IMR-90 (cell line): ENCODE measurements at regions not wholly inside any gene's neighbourhood (a gene's known extent, or its start where the extent isn't known, plus 50 kb on each side); places are given as distances from the start of the nearest gene placed in this dataset.

Source experiments
- BHLHE40 ChIP-seq: fragments of 150-350 bp; IDR thresholded peaks from 2 replicates; pipeline ENCODE4 v1.6.1; 2016; ENCODE audit warnings: mild to moderate bottlenecking, low read depth, low read length
- CTCF ChIP-seq: conservative IDR thresholded peaks from 2 replicates; pipeline ENCODE4 v1.5.1; 2012; ENCODE audit warnings: mild to moderate bottlenecking, low read depth, low read length, improper control_type of control experiment
- ELK1 ChIP-seq: fragments of 150-350 bp; IDR thresholded peaks from 2 replicates; pipeline ENCODE4 v1.6.1; 2016; ENCODE audit warnings: low read depth, mild to moderate bottlenecking, low read length, moderate library complexity, borderline replicate concordance
- FOS ChIP-seq: fragments of 150-350 bp; IDR thresholded peaks from 2 replicates; pipeline ENCODE4 v1.6.1; 2016; ENCODE audit warnings: low read depth, low read length
- MAFK ChIP-seq: IDR thresholded peaks from 2 replicates; pipeline ENCODE4 v1.6.1; 2012; ENCODE audit warnings: low read depth, low read length, improper control_type of control experiment
- MXI1 ChIP-seq: IDR thresholded peaks from 2 replicates; pipeline ENCODE4 v1.6.1; 2012; ENCODE audit warnings: low read depth, mild to moderate bottlenecking, low read length, moderate library complexity, borderline replicate concordance
- POLR2A ChIP-seq: IDR thresholded peaks from 2 replicates; pipeline ENCODE4 v1.6.1; 2012; ENCODE audit warnings: mild to moderate bottlenecking, low read depth, low read length
- RAD21 ChIP-seq: IDR thresholded peaks from 2 replicates; pipeline ENCODE4 v1.6.1; 2012; ENCODE audit warnings: low read length, improper control_type of control experiment
- RCOR1 ChIP-seq: IDR thresholded peaks from 2 replicates; pipeline ENCODE4 v1.6.1; 2012; ENCODE audit warnings: mild to moderate bottlenecking, low read length, improper control_type of control experiment; ENCODE audit not compliant: insufficient replicate concordance
- RFX5 ChIP-seq: IDR thresholded peaks from 2 replicates; pipeline ENCODE4 v1.8.0; 2012; ENCODE audit warnings: low read depth, mild to moderate bottlenecking, low read length, moderate library complexity
- SMC3 ChIP-seq: fragments of 150-350 bp; IDR thresholded peaks from 2 replicates; pipeline ENCODE4 v1.6.1; 2016; ENCODE audit warnings: low read depth, mild to moderate bottlenecking, antibody characterized with exemption, low read length, moderate library complexity
- USF2 ChIP-seq: fragments of 150-350 bp; IDR thresholded peaks from 2 replicates; pipeline ENCODE4 v1.6.1; 2017; ENCODE audit warnings: mild to moderate bottlenecking, antibody characterized with exemption, low read length, low read depth

GRCh38 chr5:61277190-61277589 is 54.9 kb upstream of the ZSWIM6 start:
- TF ChIP-seq FOS: no peak
- TF ChIP-seq CTCF: peak; percentile 54
- TF ChIP-seq ELK1: no peak
- TF ChIP-seq POLR2A: no peak
- no peak for TF ChIP-seq MXI1
- no peak for TF ChIP-seq USF2
- TF ChIP-seq SMC3: peak; percentile 41; the same call in 1 of the 2 replicates
- TF ChIP-seq BHLHE40: no peak
- TF ChIP-seq RFX5: no peak
- TF ChIP-seq MAFK: no peak
- peak; percentile 64 for TF ChIP-seq RAD21
- TF ChIP-seq RCOR1: no peak
